Fibroblast of the conjunctiva (primary cell): ENCODE measurements at regions not wholly inside any gene's neighbourhood (a gene's known extent, or its start where the extent isn't known, plus 50 kb on each side); places are given as distances from the start of the nearest gene placed in this dataset.
"Not testable (repeated sequence)": the region's sequence is repeated elsewhere in the genome, so short reads cannot be mapped to it uniquely, and the experiment has no call there.

Source experiments
- DNase-seq: peaks from one replicate; pipeline ENCODE4 v3.0.0-alpha.2; 2010; ENCODE audit warnings: low read depth

DNA sequence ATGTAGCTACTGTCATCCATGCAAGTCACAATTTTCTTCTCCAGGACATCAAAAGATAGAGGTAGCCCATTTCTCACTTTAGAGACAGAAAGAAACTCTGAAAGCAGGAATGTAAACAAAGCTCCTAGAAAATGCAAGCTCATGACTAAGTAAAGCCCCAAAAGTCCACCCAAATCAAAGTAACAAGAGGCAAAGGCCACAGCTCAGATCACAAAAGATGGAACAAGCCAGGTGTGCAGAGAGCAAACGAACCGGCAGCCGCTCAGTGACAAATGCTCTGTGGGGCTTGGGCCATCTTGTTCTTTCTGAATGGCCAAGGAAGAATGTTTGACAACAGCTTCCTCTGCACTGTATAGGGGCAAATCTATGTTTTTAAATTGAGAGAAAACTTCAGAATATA lies 201.0 kb downstream of the CYRIA start:
- DNase-seq: no peak

DNA sequence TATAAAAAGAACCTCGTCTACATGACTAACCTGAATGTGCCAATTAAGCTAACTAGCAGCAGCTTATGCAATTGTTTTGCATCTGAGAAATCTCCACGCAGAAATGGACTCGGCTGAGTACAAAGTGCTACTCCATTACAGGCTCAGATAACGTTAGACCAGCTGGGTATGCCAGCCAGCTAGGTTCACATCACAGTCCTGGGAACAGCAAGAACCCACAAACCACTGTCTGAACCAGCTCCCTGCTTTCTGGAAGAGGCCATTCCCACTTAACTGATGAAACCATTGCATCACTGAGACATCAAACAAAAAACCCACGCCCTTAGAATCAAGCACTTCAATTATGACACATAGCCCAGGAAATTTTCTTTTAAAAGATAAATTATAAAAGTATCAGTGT lies 202.7 kb downstream of the CYRIA start:
- no peak for DNase-seq

DNA sequence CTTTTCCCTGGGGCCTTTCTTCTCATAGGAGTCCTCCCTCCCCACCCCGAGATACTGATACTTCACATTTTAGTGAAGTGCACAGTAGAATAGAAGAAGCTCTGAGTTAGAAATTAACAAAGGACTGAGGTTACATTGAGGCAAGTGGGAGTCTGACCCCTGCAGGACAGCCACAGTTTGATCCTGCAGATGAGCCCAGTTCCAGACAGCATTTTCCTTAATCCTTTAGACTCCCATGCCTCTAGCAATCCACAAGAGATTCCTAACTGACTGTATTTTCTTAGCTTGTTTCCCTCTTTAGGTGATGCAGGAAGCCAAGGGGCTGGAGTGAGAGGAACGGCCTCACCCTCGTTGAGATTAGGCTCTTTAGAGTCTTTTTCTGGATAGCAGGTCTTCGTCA lies 204.0 kb downstream of the CYRIA start:
- no peak for DNase-seq

DNA sequence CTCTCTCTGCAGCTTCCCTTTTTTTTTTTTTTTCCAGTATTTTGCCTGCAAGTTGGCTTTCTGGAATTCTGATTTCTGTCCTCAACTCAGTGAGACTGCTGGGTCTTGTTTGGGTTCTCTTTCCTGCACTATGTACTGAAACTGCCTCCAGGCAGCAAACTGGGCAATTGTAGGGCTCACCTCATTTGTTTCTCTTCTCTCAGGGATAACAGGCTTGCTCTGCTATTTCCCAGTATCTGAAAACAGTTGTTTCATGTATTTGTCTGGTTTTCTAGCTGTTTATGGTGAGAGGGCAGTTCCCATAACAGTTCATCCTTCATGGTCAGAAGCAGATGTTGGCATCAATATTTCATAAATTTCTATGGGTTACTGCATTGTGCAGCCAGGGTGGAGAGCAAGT lies 206.0 kb downstream of the CYRIA start:
- no peak for DNase-seq

DNA sequence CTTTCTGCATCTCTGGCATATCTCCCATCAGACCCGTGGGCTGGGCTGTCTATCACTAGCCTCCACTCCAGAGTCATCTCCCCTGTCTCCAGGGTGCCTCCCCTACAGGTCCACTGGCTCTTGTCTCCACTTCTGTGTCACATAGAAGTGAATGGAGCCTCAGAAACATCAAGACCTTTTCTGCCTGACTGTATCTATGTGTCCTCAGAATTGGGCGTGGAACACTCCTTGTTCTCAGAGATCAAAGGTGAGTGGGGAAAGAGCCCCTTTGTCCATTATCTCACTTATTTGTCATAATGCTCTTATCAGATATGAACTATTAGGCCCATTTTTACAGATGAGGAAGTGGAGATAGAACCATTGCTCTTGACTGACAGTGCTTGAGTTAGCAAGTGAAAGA lies 211.0 kb downstream of the CYRIA start:
- no peak for DNase-seq

DNA sequence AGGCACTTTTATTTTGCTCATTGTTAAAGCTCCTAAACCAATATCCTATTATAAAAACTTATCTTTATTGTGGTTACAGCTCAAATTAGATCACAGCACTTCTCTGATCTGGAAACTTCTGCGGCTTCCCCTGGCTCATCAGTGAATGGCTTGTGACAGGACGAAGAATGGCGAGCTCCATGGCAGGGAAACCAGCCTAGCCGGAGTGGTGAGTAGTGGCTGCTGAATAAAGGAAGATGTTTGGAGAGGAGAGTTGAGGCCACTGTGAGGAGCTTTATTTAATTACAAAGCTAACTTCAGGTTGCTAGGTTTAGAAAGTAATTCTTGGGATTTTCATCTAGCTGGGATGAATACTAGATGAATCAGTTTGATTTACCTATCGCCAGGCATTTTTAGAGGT lies 213.5 kb downstream of the CYRIA start:
- DNase-seq: no peak

DNA sequence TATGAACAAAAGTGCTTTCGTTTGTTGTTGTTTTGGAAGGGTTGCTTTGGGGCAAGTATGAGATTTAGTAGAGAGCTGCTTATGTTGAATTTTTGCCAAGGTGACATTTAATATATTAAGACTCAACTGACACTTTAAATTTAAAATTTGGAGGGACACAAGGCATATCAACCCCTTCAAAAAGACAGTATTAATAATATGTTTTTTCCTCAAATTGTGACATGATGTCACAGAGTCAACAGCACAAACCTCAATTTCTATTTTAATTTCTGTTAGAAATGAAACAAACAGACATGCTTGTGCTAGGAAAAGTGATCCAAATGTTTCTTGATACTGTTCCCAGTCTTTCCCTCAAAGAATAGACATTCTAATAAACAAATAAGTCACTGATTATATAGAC lies 218.9 kb downstream of the CYRIA start:
- DNase-seq: no peak

DNA sequence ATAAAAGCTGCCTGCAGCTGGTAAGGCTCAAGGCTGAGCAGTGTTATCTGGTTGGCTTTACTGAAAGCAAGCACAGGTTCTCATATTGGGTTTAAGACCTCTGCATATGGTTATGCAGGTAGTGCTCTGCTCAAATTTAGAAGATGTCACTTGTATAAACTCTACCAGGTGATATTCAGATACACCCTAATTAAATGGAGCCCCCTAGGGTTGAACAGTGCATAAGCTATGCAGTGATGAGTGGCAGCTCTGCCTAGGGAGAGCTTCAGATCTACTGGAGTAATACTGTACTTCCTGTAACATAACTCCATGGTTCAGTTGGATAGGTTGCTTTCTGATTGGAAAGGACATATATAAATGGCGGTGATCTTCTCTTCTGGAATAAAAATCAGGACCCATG lies 222.7 kb downstream of the CYRIA start:
- no peak for DNase-seq

DNA sequence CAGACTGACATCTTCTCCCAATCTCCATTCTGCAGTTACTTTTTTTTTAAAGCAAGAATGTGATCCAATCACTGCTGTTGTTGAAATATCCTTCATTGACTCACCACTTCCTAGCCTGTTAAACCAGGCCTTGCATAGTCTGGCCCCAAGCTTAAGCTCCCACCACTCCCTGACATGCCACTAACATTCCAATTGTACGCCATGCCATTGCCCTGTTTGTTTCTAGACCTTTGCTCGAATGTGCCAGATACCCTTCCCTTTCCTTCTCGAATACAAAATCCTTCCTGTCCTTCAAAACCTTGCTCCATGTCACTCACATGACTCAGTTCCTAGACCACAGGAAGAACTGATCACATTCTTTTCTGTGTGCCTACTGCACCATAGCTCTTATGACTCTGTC lies 224.2 kb downstream of the CYRIA start:
- DNase-seq: no peak

DNA sequence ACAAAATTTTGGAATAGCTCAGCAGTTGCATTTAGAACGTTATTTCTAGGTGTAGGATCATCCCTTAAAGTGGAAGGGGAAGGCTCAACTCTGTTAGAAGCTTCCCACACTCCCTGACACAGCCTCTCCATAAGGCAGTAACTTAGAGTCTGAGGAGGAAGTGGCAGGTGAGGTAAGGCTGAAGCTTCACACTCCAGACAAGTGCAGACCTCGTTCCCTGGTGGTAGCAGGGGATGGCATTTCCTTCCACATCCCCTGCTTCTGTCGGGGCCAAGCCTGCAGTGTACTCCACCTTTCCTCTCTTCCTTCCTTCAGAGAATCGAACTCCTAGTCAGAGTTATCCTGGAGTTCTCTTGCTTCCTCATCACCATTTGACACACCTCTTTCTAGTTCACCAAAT lies 224.7 kb downstream of the CYRIA start:
- no peak for DNase-seq

DNA sequence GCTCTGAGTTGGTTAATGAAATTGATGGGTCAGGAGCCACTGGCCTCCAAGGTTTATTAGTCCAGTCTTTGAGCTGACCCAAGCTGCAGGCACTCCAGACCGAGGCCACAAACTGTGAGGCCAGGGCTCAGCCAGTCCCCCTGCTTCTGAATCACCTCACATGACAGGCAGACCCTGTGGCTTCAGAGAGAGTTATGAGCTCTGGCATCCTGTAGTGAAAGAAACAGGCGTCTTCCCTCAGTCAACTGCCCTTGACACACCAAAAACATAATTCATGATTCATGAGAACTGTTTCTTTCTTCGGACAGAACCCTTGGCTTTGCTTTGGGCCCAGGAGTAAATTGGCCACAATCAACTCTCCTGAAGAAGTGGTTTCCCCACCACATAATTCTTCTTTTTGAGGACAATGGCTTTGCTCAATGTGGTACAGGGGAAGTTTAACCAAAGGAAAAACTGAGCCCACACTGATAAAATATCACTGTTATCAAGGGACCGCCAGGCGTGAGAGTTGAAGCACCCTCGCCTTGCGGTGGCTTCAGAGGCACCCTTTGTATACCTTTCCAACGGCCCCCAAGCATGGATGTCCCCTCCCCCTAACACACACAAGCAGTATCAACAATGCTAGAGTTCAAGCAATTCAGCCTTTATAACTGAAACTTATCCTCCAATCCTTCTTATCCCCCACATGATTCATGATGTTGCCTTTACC lies 226.9 kb downstream of the CYRIA start:
- DNase-seq: no peak

DNA sequence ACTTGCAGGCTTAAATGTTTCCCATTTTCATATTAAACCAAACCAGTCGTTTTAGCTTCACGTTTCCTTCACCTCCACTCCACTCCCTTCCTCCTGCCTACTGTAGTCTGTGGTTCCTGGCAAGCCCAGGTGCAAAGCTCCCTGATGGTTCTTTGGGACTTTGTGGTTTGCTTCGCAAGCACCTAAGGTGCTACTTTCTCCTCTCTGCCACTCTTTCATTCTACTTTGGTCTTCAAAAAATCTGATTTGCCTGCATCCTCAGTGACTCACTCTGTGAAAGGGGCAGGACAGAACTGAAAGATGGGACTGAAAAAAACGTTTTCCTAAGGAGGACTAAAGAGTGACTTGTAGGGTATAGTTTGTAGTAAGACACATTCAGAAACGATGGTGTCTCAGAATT lies 228.4 kb downstream of the CYRIA start:
- DNase-seq: no peak

DNA sequence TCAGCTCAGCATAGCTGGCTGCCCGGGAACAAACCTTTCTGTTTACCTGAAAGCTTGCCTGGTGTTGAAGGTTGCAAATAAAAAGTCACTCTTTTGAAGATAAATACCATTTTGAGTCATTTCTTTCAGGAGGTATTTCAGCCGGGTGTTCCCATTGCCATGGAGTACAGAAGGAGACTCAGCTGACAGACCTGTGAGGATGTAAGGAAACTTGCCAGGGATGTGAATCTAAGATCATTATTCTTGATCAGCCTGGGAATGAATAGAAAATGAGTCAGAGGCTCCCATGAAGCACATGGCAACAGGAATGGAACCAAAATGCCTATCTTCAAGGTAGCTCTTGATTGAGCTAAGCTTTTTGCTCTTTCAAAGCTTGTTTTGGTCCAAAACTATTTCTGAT lies 231.2 kb downstream of the CYRIA start:
- no peak for DNase-seq

DNA sequence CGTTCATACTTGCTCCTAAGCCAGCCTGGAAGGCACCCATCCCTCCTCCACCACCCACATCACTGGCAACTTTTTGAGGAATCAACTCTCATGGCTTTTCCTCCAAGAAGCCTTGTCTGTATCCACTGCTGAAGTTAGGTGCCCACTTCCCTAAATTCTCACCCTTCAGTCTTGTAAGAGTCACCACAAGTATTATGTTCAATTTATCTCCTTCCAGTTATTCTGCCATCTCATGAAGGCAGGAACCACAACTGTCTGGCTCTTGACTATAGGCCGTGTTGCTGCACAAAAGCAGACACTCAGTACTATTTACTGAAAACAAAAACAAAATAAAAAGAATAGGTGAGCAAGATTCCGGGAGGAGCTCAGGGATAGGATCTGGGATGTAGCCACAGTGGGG lies 234.8 kb downstream of the CYRIA start:
- DNase-seq: no peak

DNA sequence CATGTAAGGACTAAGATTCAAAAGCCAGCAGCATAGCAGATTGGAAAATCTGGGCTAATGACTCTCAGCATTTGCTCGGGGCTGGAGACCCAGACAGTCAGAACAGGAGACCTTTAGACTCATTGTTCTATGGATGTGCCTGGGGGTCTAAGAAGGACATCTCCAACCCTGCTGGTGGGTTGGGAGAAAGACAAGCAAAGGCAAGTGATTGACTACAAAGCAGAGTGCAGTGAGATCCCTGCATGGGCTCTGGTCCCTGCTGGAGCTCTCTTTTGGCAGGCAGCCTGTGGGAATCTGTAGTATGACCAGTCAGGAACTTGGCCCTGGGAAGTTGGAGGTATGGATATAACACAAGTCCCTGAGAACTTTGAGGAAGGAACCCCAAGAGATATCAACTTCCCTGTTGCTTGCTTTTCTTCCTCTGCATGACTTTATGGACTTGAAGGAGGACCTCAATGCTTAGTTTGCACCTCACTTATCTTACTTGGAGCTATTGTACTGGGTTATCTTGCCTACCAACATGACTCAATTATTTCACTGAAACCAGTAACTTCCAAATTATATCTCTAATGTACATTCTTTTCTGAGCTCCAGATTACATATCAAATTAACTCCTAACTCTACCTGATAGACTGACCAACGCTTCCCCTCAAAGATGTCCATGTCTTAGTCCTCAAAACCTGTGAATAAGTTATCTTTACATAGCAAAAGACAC lies 236.0 kb downstream of the CYRIA start:
- DNase-seq: no peak

DNA sequence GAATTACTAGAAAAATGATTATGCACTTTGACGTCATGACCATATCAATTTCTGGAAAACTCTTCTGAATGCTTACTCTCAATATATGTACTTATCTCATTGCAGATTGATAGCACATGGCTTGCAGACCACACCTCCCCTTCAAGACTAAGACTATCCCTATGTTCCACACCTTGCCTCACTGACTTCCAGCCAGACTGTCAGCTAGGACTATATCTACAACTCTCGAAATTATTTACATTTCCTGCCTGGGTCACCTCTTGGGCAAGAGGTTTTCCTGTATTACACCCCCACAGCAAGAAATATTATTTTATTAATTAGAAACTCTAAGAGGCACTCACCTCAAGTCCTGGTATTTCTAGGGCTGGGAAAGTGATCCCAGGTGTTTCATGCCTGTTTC lies 236.6 kb downstream of the CYRIA start:
- DNase-seq: no peak

DNA sequence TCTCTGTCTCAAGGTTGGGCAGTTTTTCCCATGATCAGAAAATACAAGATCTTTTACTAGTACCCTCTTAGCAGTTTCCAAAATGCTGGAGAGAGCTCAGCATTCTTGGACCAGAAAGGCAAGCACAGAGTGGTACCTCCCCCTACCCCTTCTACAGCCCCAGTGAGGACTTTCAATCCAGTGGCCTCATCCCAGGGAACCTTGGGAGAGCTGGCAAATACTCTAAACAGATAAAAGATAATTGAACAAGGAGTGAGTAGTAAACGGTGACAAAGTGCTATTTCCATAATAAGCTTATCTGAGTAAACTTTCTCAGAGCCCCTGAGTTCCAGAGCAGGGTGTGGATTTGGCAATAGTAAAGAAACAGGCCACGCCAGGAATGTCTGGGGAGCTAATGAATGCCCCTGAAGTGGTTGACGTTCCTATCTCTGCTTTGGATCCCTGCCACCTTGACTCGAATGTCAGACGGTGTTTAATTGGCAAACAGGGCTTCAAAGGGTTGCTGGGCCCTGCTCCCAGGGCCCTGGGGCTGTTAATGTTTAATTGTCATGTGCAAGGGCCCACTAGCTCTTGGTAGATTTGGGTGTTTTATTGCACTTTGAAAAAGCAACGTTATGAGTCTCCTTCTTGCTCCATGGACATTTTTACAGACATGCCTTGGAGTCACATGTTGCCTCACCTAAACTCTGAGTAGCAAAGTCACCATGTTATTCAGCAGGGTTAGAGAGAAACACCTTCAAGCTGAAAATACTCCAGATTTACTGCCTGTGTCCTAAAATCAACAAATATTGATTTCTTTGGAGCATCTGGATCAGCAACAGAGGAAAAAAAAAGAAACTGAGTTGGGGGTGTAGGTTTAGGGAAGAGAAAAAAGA lies 239.9 kb downstream of the CYRIA start:
- DNase-seq: no peak

DNA sequence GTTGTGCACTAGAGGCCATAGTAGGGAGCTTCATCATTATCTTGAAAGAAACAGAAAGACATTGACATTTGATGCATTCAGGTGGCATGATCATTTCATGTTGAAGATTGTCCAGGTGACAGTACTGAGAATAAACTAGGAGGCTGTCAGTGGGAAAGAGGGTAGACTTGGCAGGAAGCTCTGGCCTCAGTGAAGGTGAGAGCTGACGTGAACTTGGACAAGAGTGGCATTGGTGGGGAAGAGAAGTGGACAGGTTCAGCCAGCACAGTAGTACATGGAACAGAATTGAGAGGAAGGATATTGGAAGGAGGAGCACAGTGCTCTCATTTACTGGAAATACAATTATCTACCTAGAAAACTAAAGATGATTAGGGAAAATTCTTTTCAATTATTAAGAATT lies 245.2 kb downstream of the CYRIA start:
- DNase-seq: no peak

DNA sequence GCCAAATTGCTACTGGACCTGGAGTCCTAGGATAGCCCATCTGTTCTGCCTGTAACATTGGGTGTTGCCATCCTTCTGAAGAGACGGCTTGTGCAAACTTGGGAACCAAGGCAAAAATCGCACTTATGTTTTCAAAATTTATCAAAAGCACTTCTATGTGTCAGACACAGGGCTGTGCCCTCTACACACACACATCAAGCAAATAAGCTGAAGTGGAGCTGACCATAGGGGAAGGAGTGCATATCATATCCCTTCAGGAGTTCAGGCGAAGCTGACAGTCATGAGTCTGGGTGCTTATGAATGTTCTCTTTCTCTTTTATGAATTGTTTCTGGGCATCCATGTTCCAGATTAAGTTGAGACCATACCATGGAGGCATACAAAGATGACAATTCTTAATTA lies 247.9 kb downstream of the CYRIA start:
- DNase-seq: no peak

DNA sequence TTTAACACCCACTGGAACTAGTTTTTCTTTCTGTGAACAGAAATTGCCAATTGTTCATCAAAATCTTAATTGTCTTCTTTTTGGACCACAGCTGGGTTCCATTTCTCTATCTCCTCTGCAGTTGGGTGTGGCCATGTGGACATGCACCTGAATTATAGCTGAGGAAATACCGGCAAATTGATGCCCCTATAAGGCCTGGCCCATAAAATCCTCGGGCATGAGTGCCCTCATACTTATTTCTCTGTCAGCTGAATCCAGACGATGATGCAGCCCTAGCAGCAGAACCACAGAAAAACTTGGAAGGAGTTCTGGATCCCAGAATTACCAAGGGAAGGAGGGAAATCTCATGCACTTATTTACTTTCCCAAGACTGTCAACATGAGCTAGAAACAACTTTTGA lies 249.0 kb downstream of the CYRIA start:
- DNase-seq: no peak

DNA sequence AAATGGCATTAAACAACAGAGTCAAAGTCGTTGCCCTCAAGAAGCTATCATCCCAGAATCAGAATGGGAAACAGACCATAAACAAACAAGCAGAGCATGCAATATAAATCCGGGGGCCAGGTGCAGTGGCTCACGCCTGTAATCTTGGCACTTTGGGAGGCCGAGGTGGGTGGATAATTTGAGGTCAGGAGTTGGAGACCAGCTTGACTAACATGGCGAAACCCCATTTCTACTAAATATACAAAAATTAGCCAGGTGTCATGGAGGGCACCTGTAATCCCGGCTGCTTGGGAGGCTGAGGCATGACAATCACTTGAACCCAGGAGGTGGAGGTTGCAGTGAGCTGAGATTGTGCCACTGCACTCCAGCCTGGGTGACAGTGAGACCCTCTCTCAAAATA lies 249.8 kb downstream of the CYRIA start:
- not testable (repeated sequence) for DNase-seq

DNA sequence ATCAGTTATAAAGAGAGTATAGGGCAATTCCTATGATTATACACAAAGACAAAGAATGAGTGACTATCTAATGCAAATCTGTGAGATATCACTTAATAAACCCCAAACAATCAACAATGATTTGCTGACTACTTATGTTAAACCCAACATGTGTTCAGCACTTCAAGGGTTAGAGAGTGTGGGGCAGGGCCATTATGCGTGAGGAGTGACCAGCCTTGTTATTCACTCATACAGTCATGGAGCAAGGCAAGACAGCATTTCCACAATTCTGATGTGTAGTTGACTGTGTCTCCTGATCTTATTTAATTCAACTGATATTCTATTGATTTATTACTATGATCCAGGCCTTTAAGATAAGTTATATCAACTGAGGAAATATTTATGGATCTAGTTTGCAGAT lies 251.7 kb downstream of the CYRIA start:
- DNase-seq: no peak

DNA sequence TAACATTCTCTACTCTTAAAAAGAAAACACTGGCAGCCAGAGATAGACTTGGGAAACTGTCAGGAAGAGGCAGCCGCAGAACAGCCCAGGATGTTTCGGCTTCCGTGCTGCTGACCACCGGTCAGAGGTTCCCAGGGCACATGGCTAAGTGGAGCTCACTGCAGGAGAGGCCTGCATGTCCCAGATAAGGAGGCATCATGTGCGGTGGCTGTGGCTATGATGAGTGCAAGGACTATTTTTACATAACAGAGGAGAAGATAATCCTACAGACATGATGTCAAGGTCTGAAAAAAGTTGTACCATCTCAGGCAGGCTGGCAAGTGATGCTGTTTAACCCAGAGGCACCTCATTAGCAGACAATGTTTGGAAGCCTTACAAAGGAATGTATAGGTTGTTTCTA lies 252.3 kb downstream of the CYRIA start:
- no peak for DNase-seq
